ENCODE measurements at regions not wholly inside any gene's neighbourhood (a gene's known extent, or its start where the extent isn't known, plus 50 kb on each side); places are given as distances from the start of the nearest gene placed in this dataset.

DNA sequence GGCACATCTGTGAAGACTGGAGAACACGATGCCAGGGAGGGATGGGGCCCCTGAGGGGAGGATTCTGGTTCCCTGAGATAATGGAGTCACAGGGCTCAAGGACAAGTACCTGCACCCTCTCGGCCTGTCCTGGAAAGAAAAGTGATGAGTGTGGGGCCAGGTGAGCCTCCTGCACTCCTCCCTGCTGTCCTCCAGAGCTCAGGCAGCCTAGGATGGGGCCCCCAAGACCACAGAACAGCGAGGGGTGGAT, 101.3 kb upstream of the TNRC6C start (continued):
- TF ChIP-seq, protein P1, sequence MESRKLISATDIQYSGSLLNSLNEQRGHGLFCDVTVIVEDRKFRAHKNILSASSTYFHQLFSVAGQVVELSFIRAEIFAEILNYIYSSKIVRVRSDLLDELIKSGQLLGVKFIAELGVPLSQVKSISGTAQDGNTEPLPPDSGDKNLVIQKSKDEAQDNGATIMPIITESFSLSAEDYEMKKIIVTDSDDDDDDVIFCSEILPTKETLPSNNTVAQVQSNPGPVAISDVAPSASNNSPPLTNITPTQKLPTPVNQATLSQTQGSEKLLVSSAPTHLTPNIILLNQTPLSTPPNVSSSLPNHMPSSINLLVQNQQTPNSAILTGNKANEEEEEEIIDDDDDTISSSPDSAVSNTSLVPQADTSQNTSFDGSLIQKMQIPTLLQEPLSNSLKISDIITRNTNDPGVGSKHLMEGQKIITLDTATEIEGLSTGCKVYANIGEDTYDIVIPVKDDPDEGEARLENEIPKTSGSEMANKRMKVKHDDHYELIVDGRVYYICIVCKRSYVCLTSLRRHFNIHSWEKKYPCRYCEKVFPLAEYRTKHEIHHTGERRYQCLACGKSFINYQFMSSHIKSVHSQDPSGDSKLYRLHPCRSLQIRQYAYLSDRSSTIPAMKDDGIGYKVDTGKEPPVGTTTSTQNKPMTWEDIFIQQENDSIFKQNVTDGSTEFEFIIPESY (IDR thresholded peaks at IDR 0.05), result no peak
- TF ChIP-seq JUND (IDR thresholded peaks at IDR 0.05), result no peak

DNA sequence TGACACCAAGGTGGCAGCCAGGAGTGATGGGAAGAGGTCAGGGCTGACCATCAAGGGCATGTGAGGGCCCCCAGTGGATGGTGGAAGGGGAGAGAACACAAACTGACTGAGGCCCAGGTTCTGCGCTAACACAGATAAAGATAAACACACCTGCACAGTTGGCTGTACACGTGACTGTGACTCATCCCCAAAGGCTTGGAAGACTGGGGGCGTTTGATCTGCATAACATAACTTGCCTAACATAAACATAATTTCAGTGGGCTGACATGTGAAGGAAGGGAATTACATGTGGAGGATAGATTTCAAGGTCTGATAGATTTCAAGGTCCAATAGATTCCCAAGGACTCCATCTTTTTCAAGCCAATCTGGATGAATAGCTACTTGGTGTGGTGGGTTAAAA, 100.9 kb upstream of the TNRC6C start:
- Histone ChIP-seq H3K4me3 (ENCODE audit: low read depth in 1 of 3, low read length in 3 of 3) (no peak overlapping the region), H3K27me3 (ENCODE audit: control insufficient read depth in 4 of 4, insufficient read depth in 4 of 4, low read length in 3 of 4) (peaks cover 0 to 3% (median 0%) of the 10 kb centered on the region in 4 donors), H3K27ac (ENCODE audit: low read depth in 1 of 2, low read length in 2 of 2) (no peak overlapping the region), H3K9me3 (ENCODE audit: control insufficient read depth in 4 of 4, low read length in 3 of 4) (no peaks in the 10 kb centered on the region), H3K36me3 (ENCODE audit: control insufficient read depth in 4 of 4, insufficient read depth in 3 of 4, low read depth in 1 of 4, low read length in 3 of 4) (no peaks in the 10 kb centered on the region), H3K9ac (ENCODE audit: low read depth in 1 of 2, low read length in 2 of 2) (no peak overlapping the region), H3K4me1 (ENCODE audit: control insufficient read depth in 4 of 4, insufficient read depth in 4 of 4, low read length in 3 of 4) (no peaks in the 10 kb centered on the region)
- TF ChIP-seq, protein P1 (IDR thresholded peaks at IDR 0.05), result no peak
- no peak for TF ChIP-seq JUND (IDR thresholded peaks at IDR 0.05)
- no peak for TF ChIP-seq FOXA2 (IDR thresholded peaks at IDR 0.05)
- TF ChIP-seq RXRA (IDR thresholded peaks at IDR 0.05), result no peak
- TF ChIP-seq, protein P2, sequence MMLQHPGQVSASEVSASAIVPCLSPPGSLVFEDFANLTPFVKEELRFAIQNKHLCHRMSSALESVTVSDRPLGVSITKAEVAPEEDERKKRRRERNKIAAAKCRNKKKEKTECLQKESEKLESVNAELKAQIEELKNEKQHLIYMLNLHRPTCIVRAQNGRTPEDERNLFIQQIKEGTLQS (IDR thresholded peaks at IDR 0.05), result no peak
- no peak for TF ChIP-seq FOXA1 (IDR thresholded peaks at IDR 0.05)
- no peak for TF ChIP-seq TAF1 (conservative IDR thresholded peaks at IDR 0.05)
- TF ChIP-seq, protein P3, sequence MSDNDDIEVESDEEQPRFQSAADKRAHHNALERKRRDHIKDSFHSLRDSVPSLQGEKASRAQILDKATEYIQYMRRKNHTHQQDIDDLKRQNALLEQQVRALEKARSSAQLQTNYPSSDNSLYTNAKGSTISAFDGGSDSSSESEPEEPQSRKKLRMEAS (IDR thresholded peaks at IDR 0.05), result no peak
- TF ChIP-seq RAD21 (IDR thresholded peaks at IDR 0.05), result no peak
- no peak for TF ChIP-seq HNF4G (IDR thresholded peaks at IDR 0.05)
- no peak for TF ChIP-seq GABPA (IDR thresholded peaks at IDR 0.05 in 1 of 2, conservative IDR thresholded peaks at IDR 0.05 in 1 of 2)
- no peak for TF ChIP-seq HNF4A (conservative IDR thresholded peaks at IDR 0.05)
- TF ChIP-seq NR2F2 (IDR thresholded peaks at IDR 0.05), result no peak
- TF ChIP-seq, protein P4, sequence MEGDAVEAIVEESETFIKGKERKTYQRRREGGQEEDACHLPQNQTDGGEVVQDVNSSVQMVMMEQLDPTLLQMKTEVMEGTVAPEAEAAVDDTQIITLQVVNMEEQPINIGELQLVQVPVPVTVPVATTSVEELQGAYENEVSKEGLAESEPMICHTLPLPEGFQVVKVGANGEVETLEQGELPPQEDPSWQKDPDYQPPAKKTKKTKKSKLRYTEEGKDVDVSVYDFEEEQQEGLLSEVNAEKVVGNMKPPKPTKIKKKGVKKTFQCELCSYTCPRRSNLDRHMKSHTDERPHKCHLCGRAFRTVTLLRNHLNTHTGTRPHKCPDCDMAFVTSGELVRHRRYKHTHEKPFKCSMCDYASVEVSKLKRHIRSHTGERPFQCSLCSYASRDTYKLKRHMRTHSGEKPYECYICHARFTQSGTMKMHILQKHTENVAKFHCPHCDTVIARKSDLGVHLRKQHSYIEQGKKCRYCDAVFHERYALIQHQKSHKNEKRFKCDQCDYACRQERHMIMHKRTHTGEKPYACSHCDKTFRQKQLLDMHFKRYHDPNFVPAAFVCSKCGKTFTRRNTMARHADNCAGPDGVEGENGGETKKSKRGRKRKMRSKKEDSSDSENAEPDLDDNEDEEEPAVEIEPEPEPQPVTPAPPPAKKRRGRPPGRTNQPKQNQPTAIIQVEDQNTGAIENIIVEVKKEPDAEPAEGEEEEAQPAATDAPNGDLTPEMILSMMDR (IDR thresholded peaks at IDR 0.05; ENCODE audit: low read depth, low read length, missing input control), result no peak
- TF ChIP-seq YY1 (IDR thresholded peaks at IDR 0.05), result no peak
- 75% methylated on average over 3 of the region's 3 CpGs for WGBS
- no peak for DNase-seq (ENCODE audit: low spot score)

DNA sequence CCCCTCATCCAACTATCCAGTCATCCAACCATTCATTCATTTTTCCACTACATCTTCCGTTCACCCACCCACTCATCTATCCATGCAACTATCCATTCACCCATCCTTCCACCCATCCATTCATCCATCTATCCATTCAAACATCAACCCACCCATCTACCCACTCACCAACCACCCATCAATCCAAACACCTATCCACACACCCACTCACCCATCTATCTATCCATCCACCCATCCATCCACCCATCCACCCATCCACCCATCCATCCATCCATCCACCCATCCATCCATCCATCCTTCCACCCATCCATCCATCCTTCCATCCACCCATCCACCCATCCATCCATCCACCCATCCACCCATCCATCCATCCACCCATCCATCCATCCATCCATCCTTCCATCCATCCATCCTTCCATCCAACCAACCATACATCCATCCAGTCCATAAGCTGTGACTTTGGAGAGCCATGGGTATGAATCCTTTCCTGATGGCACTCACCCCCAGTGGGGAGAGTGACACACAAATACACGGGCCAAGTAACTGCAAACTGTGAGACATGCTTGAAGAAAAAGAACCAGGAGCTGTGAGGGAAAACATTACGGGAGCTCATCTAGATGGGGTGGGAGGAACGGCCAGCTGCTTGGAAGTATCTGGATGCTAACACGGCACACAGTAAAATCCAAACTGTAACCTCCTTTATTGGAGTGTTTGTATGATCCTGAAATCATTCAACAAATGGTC, 100.0 kb upstream of the TNRC6C start:
- Histone ChIP-seq H3K27ac (ENCODE audit: low read depth in 1 of 2, low read length in 2 of 2) (no peak overlapping the region), H3K27me3 (ENCODE audit: control insufficient read depth in 4 of 4, insufficient read depth in 4 of 4, low read length in 3 of 4) (peaks cover 0 to 3% (median 0%) of the 10 kb centered on the region in 4 donors), H3K36me3 (ENCODE audit: control insufficient read depth in 4 of 4, insufficient read depth in 3 of 4, low read depth in 1 of 4, low read length in 3 of 4) (no peaks in the 10 kb centered on the region), H3K4me1 (ENCODE audit: control insufficient read depth in 4 of 4, insufficient read depth in 4 of 4, low read length in 3 of 4) (no peaks in the 10 kb centered on the region), H3K4me3 (ENCODE audit: low read depth in 1 of 3, low read length in 3 of 3) (no peak overlapping the region), H3K9ac (ENCODE audit: low read depth in 1 of 2, low read length in 2 of 2) (no peak overlapping the region), H3K9me3 (ENCODE audit: control insufficient read depth in 4 of 4, low read length in 3 of 4) (no peaks in the 10 kb centered on the region)
- 80% methylated on average over 5 of the region's 5 CpGs for WGBS
- TF ChIP-seq, protein P4 (IDR thresholded peaks at IDR 0.05; ENCODE audit: low read depth, low read length, missing input control), result no peak
- DNase-seq (ENCODE audit: low spot score), result no peak

Data from liver (tissue), 8 donors.